Adipocyte (in vitro differentiated cells): ENCODE measurements at regions not wholly inside any gene's neighbourhood (a gene's known extent, or its start where the extent isn't known, plus 50 kb on each side); places are given as distances from the start of the nearest gene placed in this dataset.
"Not testable (repeated sequence)": the region's sequence is repeated elsewhere in the genome, so short reads cannot be mapped to it uniquely, and the experiment has no call there.

Source experiments
- DNase-seq: peaks from one replicate; pipeline ENCODE4 v3.0.0-alpha.2; 2015; ENCODE audit warnings: low read depth
- H3K27me3 ChIP-seq: replicated peaks from 2 replicates; pipeline ENCODE4 v1.7.0; 2013; ENCODE audit warnings: mild to moderate bottlenecking, low read length, moderate library complexity; ENCODE audit not compliant: control insufficient read depth, insufficient read depth
- H3K36me3 ChIP-seq: 2 replicates; pipeline ENCODE4 v1.7.0; 2013; ENCODE audit warnings: low read length, mild to moderate bottlenecking, moderate library complexity; ENCODE audit not compliant: control insufficient read depth, insufficient read depth, severe bottlenecking
- H3K4me1 ChIP-seq: 2 replicates; pipeline ENCODE4 v1.7.0; 2013; ENCODE audit warnings: mild to moderate bottlenecking, low read length, moderate library complexity; ENCODE audit not compliant: control insufficient read depth, insufficient read depth
- H3K4me3 ChIP-seq: 2 replicates; pipeline ENCODE4 v1.7.0; 2013; ENCODE audit warnings: mild to moderate bottlenecking, low read length, moderate library complexity
- H3K9ac ChIP-seq: 2 replicates; pipeline ENCODE4 v1.7.0; 2013; ENCODE audit warnings: mild to moderate bottlenecking, low read length, moderate library complexity
- H3K9me3 ChIP-seq: 2 replicates; pipeline ENCODE4 v1.7.0; 2013; ENCODE audit warnings: mild to moderate bottlenecking, low read length, moderate library complexity; ENCODE audit not compliant: control insufficient read depth

DNA sequence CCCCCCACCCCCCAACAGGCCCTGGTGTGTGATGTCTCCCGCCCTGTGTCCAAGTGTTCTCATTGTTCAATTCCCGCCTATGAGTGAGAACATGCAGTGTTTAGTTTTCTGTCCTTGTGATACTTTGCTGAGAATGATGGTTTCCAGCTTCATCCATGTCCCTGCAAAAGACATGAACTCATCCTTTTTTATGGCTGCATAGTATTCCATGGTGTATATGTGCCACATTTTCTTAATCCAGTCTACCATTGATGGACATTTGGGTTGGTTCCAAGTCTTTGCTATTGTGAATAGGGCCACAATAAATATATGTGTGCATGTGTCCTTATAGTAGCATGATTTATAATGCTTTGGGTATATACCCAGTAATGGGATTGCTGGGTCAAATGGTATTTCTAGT is 54.0 kb downstream of the ZCCHC13 start:
- not testable (repeated sequence) for H3K9me3 ChIP-seq, H3K27me3 ChIP-seq, DNase-seq, H3K4me3 ChIP-seq, H3K36me3 ChIP-seq, H3K4me1 ChIP-seq, H3K9ac ChIP-seq

DNA sequence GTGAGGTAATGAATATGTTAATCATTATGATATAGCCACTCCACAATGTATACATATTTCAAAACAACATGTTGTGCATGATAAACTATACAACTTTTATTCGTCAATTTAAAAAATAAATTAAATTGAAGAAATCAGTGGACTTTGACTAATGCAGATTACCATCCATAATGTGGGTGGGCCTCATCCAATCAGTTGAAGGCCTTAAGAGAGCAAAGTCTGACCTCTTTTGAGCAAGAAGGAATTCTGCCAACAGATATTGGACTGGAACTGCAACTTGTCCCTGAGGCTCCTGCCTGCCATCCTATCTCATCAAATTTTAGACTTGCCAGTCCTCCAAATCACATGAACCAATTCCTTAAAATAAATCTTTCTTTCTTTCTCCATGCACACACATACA is 57.4 kb upstream of the SLC16A2 start:
- no peaks in the 10 kb centered on the region for H3K36me3 ChIP-seq
- H3K27me3 ChIP-seq: peaks cover 21% of the 10 kb centered on the region
- H3K9me3 ChIP-seq: peaks cover 22% of the 10 kb centered on the region
- H3K4me3 ChIP-seq: no peak overlapping the region
- H3K9ac ChIP-seq: no peak overlapping the region
- no peaks in the 10 kb centered on the region for H3K4me1 ChIP-seq
- no peak for DNase-seq

DNA sequence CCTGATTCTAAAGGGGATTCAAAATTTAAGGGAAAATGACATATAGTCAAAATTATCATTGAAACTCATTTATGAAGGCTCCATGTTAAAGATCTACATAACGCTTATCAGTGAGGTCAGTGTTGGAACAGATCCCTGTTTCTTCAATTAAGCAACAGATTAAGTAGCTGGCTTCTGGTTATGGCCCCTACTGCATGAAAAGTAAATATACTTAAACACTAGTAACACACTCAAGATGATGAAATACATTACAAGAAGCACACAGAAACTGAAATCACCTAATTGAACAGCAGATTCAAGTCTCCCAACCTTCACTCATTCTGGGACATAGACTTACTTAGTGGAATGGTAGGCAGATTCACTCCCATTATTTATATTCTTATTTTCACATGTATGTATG is 51.6 kb upstream of the SLC16A2 start:
- no peak overlapping the region for H3K9ac ChIP-seq
- H3K4me3 ChIP-seq: no peak overlapping the region
- peaks cover 22% of the 10 kb centered on the region for H3K27me3 ChIP-seq
- peaks cover 12% of the 10 kb centered on the region for H3K9me3 ChIP-seq
- H3K36me3 ChIP-seq: no peaks in the 10 kb centered on the region
- no peak for DNase-seq
- H3K4me1 ChIP-seq: no peaks in the 10 kb centered on the region

DNA sequence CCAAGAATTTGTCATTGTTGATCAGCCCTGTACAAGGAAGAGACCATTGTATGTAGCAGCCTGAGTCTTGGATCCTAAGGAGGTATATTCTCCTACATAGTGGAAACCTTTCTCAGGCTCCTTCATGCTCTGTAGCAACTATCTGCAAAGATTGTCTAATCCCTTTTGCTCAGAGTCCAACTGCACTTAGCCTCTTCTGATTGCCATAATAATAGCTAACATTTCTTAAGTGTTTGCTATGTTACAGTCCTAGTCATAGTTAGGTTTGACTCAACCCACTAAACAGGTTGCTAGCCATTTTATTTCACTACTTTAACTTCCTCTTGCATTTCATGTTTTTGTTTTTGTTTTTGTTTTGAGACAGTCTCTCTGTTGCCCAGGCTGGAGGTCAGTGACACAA is 50.8 kb upstream of the SLC16A2 start:
- no peak overlapping the region for H3K9ac ChIP-seq
- peaks cover 21% of the 10 kb centered on the region for H3K27me3 ChIP-seq
- H3K4me1 ChIP-seq: no peaks in the 10 kb centered on the region
- H3K9me3 ChIP-seq: peaks cover 12% of the 10 kb centered on the region
- no peak for DNase-seq
- no peaks in the 10 kb centered on the region for H3K36me3 ChIP-seq
- H3K4me3 ChIP-seq: no peak overlapping the region

DNA sequence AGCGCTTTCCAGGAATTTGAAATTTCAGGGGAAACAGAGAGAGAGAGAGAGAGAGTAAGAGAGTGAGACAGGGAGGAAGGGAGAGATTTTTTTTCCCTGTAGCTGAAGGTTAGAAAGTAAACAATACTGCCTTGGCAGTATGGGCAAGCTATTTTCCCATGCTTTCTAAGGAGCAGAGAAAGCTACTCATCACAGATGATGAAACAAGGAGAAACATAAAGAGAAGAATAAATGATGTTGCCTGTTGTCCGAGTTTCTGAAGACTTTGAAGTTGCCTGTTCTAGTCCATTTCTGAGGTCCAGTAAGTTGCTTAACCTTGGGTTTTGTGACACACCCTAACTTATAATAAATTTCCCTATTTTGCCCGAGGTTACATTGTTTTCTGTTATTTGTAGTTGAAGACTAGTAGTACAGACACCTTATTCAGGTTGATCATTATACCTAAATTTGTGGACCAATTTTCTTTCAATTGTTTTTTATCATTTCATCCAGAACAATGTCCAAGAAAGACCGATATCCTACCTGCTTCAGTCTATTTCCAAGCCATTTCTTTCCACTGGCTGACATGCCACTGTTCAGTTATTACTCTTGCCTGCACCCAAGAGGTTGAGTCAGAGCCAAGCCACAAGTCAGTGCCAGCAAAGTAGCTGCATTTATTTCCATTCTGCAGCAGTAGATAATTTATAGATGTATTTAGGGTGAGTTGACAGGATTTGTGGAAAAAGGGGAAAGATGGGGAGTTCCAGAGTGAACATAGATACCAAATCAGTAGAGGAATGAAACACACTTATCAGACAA is 49.7 kb upstream of the SLC16A2 start:
- peaks cover 12% of the 10 kb centered on the region for H3K9me3 ChIP-seq
- peaks cover 23% of the 10 kb centered on the region for H3K27me3 ChIP-seq
- H3K4me1 ChIP-seq: no peaks in the 10 kb centered on the region
- DNase-seq: peak; percentile 26
- no peaks in the 10 kb centered on the region for H3K36me3 ChIP-seq
- H3K4me3 ChIP-seq: no peak overlapping the region
- no peak overlapping the region for H3K9ac ChIP-seq
